ENCODE measurements at regions not wholly inside any gene's neighbourhood (a gene's known extent, or its start where the extent isn't known, plus 50 kb on each side); places are given as distances from the start of the nearest gene placed in this dataset.

GRCh38 chr5:167268337-167268736 lies 1023.1 kb upstream of the WWC1 start:
- TF ChIP-seq CTCF (IDR thresholded peaks at IDR 0.05; ENCODE audit: borderline replicate concordance, insufficient read depth, low read depth, low read length): no peak
- no peak overlapping the region for H3K4me3 ChIP-seq (ENCODE audit: low read depth, low read length)

- no peak for TF ChIP-seq CTCF (IDR thresholded peaks at IDR 0.05; ENCODE audit: borderline replicate concordance, insufficient read depth, low read depth, low read length)
- H3K4me3 ChIP-seq (ENCODE audit: low read depth, low read length): no peak overlapping the region
These were observed 1022.3 kb upstream of the WWC1 start for GRCh38 chr5:167269146-167269545.

- no peak overlapping the region for H3K4me3 ChIP-seq (ENCODE audit: low read depth, low read length)
- TF ChIP-seq CTCF (IDR thresholded peaks at IDR 0.05; ENCODE audit: borderline replicate concordance, insufficient read depth, low read depth, low read length): no peak
These were observed 1020.4 kb upstream of the WWC1 start for GRCh38 chr5:167271081-167271480.

GRCh38 chr5:167271511-167271910 lies 1019.9 kb upstream of the WWC1 start:
- no peak for TF ChIP-seq CTCF (IDR thresholded peaks at IDR 0.05; ENCODE audit: borderline replicate concordance, insufficient read depth, low read depth, low read length)
- no peak overlapping the region for H3K4me3 ChIP-seq (ENCODE audit: low read depth, low read length)

- H3K4me3 ChIP-seq (ENCODE audit: low read depth, low read length): no peak overlapping the region
- no peak for TF ChIP-seq CTCF (IDR thresholded peaks at IDR 0.05; ENCODE audit: borderline replicate concordance, insufficient read depth, low read depth, low read length)
These were observed 1011.3 kb upstream of the WWC1 start for GRCh38 chr5:167280111-167280510.

DNA sequence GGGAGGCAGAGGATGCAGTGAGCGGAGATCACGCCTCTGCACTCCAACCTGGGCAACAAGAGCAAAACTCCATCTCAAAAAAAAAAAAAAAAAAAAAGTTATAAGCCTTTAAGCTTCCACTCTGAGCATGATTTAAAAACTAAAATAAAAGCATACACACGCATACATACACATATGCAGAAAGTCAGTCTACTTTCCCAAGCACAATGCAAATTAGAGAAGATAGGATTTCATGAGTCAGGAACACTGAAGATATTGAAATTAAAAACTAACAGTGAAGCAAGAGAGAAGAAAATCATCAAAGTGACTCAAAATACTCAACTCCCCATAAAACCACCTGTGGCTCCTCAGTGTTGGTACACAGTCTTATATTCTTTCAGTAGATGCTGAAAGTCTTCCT lies 1009.5 kb upstream of the WWC1 start:
- no peak for TF ChIP-seq CTCF (IDR thresholded peaks at IDR 0.05; ENCODE audit: borderline replicate concordance, insufficient read depth, low read depth, low read length)
- H3K4me3 ChIP-seq (ENCODE audit: low read depth, low read length): no peak overlapping the region

DNA sequence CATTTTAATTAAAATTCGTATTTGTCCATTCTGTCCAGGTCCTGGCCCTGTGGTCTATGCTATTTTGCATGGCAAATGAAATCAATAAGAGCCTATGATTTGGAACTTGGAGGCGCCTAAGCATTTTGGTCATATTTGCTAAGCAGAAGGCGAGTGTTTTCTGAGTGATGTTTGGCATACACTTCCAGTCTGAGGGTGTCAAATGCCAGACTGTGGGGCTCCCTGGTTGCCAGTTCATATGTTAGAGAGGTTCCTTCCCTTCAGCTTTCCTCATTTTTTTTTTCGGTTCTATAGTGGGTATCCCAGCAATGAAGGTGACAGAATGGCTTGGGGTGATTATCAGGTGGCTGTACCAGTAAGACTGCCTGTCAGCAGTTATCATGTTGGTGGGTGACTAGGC lies 1007.8 kb upstream of the WWC1 start:
- TF ChIP-seq CTCF (IDR thresholded peaks at IDR 0.05; ENCODE audit: borderline replicate concordance, insufficient read depth, low read depth, low read length): no peak
- no peak overlapping the region for H3K4me3 ChIP-seq (ENCODE audit: low read depth, low read length)

Data from GM12875 (cell line).